OCI-LY1 (cell line): ENCODE measurements at regions not wholly inside any gene's neighbourhood (a gene's known extent, or its start where the extent isn't known, plus 50 kb on each side); places are given as distances from the start of the nearest gene placed in this dataset.

Source experiments
- H2AFZ ChIP-seq: fragments of 200-600 bp; sonication (generic), shearing (Covaris generic); 2 replicates; pipeline ENCODE4 v1.6.0; 2014; ENCODE audit warnings: antibody characterized with exemption, mild to moderate bottlenecking, low read length
- H3F3A ChIP-seq: fragments of 200-600 bp; sonication (generic), shearing (Covaris generic); 2 replicates; pipeline ENCODE4 v1.6.0; 2014; ENCODE audit warnings: mild to moderate bottlenecking, antibody characterized with exemption, low read length, moderate library complexity; ENCODE audit not compliant: insufficient read depth
- H3K27ac ChIP-seq: fragments of 200-600 bp; sonication (generic); 2 replicates; pipeline ENCODE4 v1.5.1; 2014; ENCODE audit warnings: low read length, mixed run types, mild to moderate bottlenecking, low read depth; ENCODE audit not compliant: poor library complexity, severe bottlenecking
- H3K27me3 ChIP-seq: fragments of 200-600 bp; sonication (generic); 2 replicates; pipeline ENCODE4 v1.6.0; 2014; ENCODE audit warnings: antibody characterized with exemption, mild to moderate bottlenecking, low read length, moderate library complexity; ENCODE audit not compliant: insufficient read depth
- H3K36me3 ChIP-seq: fragments of 200-600 bp; sonication (generic); 2 replicates; pipeline ENCODE4 v1.6.1; 2014; ENCODE audit warnings: mild to moderate bottlenecking, antibody characterized with exemption, low read length, moderate library complexity, mixed read lengths; ENCODE audit not compliant: insufficient read depth
- H3K4me1 ChIP-seq: fragments of 200-600 bp; sonication (generic); 2 replicates; pipeline ENCODE4 v1.5.1; 2014; ENCODE audit warnings: mild to moderate bottlenecking, low read length, moderate library complexity; ENCODE audit not compliant: insufficient read depth, severe bottlenecking
- H3K4me2 ChIP-seq: fragments of 200-600 bp; sonication (generic), shearing (Covaris generic); 2 replicates; pipeline ENCODE4 v1.6.1; 2014; ENCODE audit warnings: low read length
- H3K4me3 ChIP-seq: fragments of 200-600 bp; sonication (generic); 2 replicates; pipeline ENCODE4 v1.5.1; 2014; ENCODE audit warnings: low read length, low read depth, mild to moderate bottlenecking, mixed read lengths; ENCODE audit not compliant: poor library complexity, severe bottlenecking
- H3K79me2 ChIP-seq: fragments of 200-600 bp; shearing (Covaris generic); 2 replicates; pipeline ENCODE4 v1.6.1; 2016; ENCODE audit warnings: mixed run types, low read length, mixed read lengths; ENCODE audit not compliant: insufficient read depth
- H3K9ac ChIP-seq: fragments of 200-600 bp; sonication (generic), shearing (Covaris generic); 2 replicates; pipeline ENCODE4 v1.6.1; 2014; ENCODE audit warnings: mild to moderate bottlenecking, low read length, mixed read lengths
- H3K9me2 ChIP-seq: fragments of 200-600 bp; sonication (generic), shearing (Covaris generic); 2 replicates; pipeline ENCODE4 v1.6.1; 2014; ENCODE audit warnings: low read depth, mild to moderate bottlenecking, low read length, mixed read lengths
- H3K9me3 ChIP-seq: fragments of 200-600 bp; shearing (Covaris generic); 2 replicates; pipeline ENCODE4 v1.6.1; 2014; ENCODE audit warnings: low read length, mixed read lengths
- H4K20me1 ChIP-seq: fragments of 200-600 bp; sonication (generic), shearing (Covaris generic); 2 replicates; pipeline ENCODE4 v1.6.0; 2016; ENCODE audit warnings: mild to moderate bottlenecking, low read length; ENCODE audit not compliant: insufficient read depth
- EZH2 ChIP-seq: fragments of 200-600 bp; sonication (generic), shearing (Covaris generic); IDR thresholded peaks from 2 replicates; pipeline ENCODE4 v1.8.0; 2017; ENCODE audit warnings: borderline replicate concordance, mixed run types, mild to moderate bottlenecking, antibody characterized with exemption, low read length, moderate library complexity, mixed read lengths
- TF ChIP-seq, protein P1 (sequence below): fragments of 200-600 bp; sonication (generic), shearing (Covaris generic); IDR thresholded peaks from 2 replicates; pipeline ENCODE4 v1.5.1; 2017; ENCODE audit warnings: mild to moderate bottlenecking, antibody characterized with exemption, low read length, moderate library complexity, mixed read lengths

DNA sequence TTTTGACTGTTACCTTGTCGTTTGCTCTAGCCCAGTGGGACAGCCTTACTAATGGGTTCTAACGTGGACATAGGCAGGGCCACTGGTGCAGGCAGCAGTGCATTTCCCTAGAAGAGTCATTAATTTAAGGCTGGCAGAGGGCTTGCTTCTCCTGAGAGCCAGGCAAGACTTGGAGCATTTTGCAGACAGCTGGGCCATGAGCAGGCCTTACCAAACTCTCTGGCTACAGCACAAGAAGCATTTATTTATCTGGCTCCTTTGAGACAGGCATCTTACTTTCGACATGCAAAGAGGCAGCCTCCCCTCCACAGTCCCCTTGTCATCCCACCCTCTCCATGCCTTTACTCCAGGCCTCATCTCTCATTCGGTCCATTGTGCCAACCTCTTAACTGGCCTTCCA lies 139.9 kb downstream of the CSNK2A3 start:
- no peak overlapping the region for H3K4me2 ChIP-seq
- H3K36me3 ChIP-seq = no peaks in the 10 kb centered on the region
- H4K20me1 ChIP-seq = no peaks in the 10 kb centered on the region
- TF ChIP-seq, protein P1, sequence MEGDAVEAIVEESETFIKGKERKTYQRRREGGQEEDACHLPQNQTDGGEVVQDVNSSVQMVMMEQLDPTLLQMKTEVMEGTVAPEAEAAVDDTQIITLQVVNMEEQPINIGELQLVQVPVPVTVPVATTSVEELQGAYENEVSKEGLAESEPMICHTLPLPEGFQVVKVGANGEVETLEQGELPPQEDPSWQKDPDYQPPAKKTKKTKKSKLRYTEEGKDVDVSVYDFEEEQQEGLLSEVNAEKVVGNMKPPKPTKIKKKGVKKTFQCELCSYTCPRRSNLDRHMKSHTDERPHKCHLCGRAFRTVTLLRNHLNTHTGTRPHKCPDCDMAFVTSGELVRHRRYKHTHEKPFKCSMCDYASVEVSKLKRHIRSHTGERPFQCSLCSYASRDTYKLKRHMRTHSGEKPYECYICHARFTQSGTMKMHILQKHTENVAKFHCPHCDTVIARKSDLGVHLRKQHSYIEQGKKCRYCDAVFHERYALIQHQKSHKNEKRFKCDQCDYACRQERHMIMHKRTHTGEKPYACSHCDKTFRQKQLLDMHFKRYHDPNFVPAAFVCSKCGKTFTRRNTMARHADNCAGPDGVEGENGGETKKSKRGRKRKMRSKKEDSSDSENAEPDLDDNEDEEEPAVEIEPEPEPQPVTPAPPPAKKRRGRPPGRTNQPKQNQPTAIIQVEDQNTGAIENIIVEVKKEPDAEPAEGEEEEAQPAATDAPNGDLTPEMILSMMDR = no peak
- no peak for TF ChIP-seq EZH2
- no peak overlapping the region for H3K9ac ChIP-seq
- no peaks in the 10 kb centered on the region for H3K4me1 ChIP-seq
- no peak overlapping the region for H2AFZ ChIP-seq
- H3K27ac ChIP-seq = no peak overlapping the region
- no peaks in the 10 kb centered on the region for H3K27me3 ChIP-seq
- no peaks in the 10 kb centered on the region for H3K79me2 ChIP-seq
- no peaks in the 10 kb centered on the region for H3K9me3 ChIP-seq
- H3F3A ChIP-seq = no peaks in the 10 kb centered on the region
- H3K4me3 ChIP-seq = no peak overlapping the region
- H3K9me2 ChIP-seq = no peaks in the 10 kb centered on the region

DNA sequence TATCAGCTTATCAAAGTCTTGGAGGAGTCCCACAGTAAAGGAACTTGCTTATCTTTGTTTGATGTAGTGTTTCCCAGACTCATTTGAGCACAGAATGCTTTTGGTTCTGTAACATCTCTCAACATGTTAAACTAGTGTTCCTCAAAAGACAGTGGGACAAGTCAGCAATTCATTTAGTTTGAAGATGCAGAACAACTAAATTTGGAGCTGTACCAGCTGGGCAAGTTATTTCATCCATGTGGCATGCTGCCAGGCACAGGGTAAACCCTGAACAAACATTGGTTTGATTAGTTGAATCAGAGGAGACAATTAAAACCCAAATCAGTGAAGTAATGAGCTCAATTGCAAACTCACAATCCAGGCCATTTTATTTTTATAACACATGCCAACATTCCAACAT lies 141.2 kb downstream of the CSNK2A3 start:
- no peaks in the 10 kb centered on the region for H3K79me2 ChIP-seq
- H3K27ac ChIP-seq = no peak overlapping the region
- H3K27me3 ChIP-seq = no peaks in the 10 kb centered on the region
- TF ChIP-seq EZH2 = no peak
- TF ChIP-seq, protein P1 = no peak
- H3K9me3 ChIP-seq = no peaks in the 10 kb centered on the region
- no peaks in the 10 kb centered on the region for H3K36me3 ChIP-seq
- no peaks in the 10 kb centered on the region for H3F3A ChIP-seq
- no peak overlapping the region for H3K9ac ChIP-seq
- H4K20me1 ChIP-seq = no peaks in the 10 kb centered on the region
- H3K4me2 ChIP-seq = no peak overlapping the region
- no peaks in the 10 kb centered on the region for H3K9me2 ChIP-seq
- no peaks in the 10 kb centered on the region for H3K4me1 ChIP-seq
- no peak overlapping the region for H2AFZ ChIP-seq
- no peak overlapping the region for H3K4me3 ChIP-seq

DNA sequence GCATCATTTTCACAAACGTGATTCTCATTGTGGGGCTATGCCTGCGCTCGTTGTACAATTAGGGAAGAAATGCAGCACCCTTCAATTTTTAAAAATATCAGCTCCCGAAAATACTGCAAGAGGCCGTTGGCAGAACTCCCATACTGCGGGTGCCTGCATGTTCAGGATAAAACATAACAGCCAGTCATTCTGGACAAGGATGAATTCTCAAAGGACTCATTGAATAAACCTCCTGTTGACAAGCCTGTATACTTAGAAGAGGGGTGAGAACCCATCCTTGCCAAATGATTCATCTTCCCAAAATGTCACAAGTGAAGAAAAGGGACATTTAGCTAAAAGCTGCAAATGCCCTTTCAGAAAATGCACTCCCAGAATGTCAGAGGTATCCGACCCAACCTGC lies 141.9 kb downstream of the CSNK2A3 start:
- Histone ChIP-seq H3K4me3 (no peak overlapping the region), H3K4me2 (no peak overlapping the region), H3K4me1 (no peaks in the 10 kb centered on the region), H3K36me3 (no peaks in the 10 kb centered on the region), H3K79me2 (no peaks in the 10 kb centered on the region), H3K9me2 (no peaks in the 10 kb centered on the region), H3K9me3 (no peaks in the 10 kb centered on the region), H3K9ac (no peak overlapping the region), H4K20me1 (no peaks in the 10 kb centered on the region), H3K27ac (no peak overlapping the region), H2AFZ (no peak overlapping the region), H3K27me3 (no peaks in the 10 kb centered on the region), H3F3A (no peaks in the 10 kb centered on the region)
- no peak for TF ChIP-seq EZH2
- TF ChIP-seq, protein P1 = no peak
